Prostate gland (tissue), 2 donors: ENCODE measurements at regions not wholly inside any gene's neighbourhood (a gene's known extent, or its start where the extent isn't known, plus 50 kb on each side); places are given as distances from the start of the nearest gene placed in this dataset.
"Not testable (repeated sequence)": the region's sequence is repeated elsewhere in the genome, so short reads cannot be mapped to it uniquely, and the experiment has no call there.

Source experiments
- POLR2A ChIP-seq: fragments of 450-650 bp; IDR thresholded peaks from one replicate; pipeline ENCODE4 v1.6.1; 2016; ENCODE audit warnings: antibody characterized with exemption, mild to moderate bottlenecking
- POLR2AphosphoS5 ChIP-seq: sonication (generic); formaldehyde crosslinking; IDR thresholded peaks from one replicate; pipeline ENCODE4 v1.6.1; 2017; ENCODE audit warnings: antibody characterized with exemption
- TF ChIP-seq, protein P1 (sequence below), 4 experiments: fragments of 200-600 bp in 2 of 4; fragments of 450-650 bp in 2 of 4; sonication (generic) in 2 of 4; IDR thresholded peaks; 1 replicate in 3 of 4; 2 replicates in 1 of 4; pipeline ENCODE4 v1.5.1; 2016 to 2019; ENCODE audit warnings: antibody characterized with exemption in 4 of 4, mild to moderate bottlenecking in 2 of 4, moderate library complexity in 2 of 4

DNA sequence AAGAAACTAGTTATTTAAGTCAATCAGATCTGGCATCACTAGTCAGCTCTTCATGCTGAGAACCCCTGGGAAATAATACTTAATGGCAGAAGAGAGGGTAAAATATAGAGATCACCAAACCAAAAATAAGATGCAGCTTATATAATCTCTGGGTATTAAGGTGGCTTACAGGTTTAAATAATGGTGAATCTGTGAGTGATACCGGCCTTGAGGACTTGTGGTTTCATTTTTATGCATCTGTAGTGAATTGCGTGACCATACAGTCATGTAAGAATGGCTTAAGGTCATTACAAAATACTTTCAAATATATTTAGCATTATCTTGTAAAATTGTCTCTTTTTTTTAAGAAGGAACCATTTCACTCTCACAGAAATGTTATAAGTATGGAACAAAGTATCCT, 1192.2 kb downstream of the RPIA start:
- not testable (repeated sequence) for TF ChIP-seq POLR2AphosphoS5, POLR2A
- TF ChIP-seq, protein P1, sequence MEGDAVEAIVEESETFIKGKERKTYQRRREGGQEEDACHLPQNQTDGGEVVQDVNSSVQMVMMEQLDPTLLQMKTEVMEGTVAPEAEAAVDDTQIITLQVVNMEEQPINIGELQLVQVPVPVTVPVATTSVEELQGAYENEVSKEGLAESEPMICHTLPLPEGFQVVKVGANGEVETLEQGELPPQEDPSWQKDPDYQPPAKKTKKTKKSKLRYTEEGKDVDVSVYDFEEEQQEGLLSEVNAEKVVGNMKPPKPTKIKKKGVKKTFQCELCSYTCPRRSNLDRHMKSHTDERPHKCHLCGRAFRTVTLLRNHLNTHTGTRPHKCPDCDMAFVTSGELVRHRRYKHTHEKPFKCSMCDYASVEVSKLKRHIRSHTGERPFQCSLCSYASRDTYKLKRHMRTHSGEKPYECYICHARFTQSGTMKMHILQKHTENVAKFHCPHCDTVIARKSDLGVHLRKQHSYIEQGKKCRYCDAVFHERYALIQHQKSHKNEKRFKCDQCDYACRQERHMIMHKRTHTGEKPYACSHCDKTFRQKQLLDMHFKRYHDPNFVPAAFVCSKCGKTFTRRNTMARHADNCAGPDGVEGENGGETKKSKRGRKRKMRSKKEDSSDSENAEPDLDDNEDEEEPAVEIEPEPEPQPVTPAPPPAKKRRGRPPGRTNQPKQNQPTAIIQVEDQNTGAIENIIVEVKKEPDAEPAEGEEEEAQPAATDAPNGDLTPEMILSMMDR (IDR thresholded peaks at IDR 0.05): not testable (repeated sequence)
